Right atrium auricular region (tissue), 2 donors: ENCODE measurements at regions not wholly inside any gene's neighbourhood (a gene's known extent, or its start where the extent isn't known, plus 50 kb on each side); places are given as distances from the start of the nearest gene placed in this dataset.

Experiments
- DNase-seq: peaks from one replicate; pipeline ENCODE4 v3.0.0-alpha.2; 2019; ENCODE audit warnings: low spot score
- H3K27ac ChIP-seq, 2 donors: fragments of 200-600 bp; sonication (generic); 1 replicate in 1 of 2; 2 replicates in 1 of 2; pipeline ENCODE4 v1.5.1; 2016 to 2019
- H3K27me3 ChIP-seq, 2 donors: fragments of 200-600 bp; sonication (generic); one replicate each; pipeline versions ENCODE4 v1.5.1 to v1.6.0; 2017 to 2019
- H3K36me3 ChIP-seq: fragments of 200-600 bp; sonication (generic); one replicate; pipeline ENCODE4 v1.5.1; 2016
- H3K4me1 ChIP-seq, 2 donors: fragments of 200-600 bp; sonication (generic); one replicate each; pipeline versions ENCODE4 v1.5.1 to v1.6.0; 2017 to 2019
- H3K4me3 ChIP-seq, 2 donors: fragments of 200-600 bp; sonication (generic); 1 replicate in 1 of 2; 2 replicates in 1 of 2; pipeline ENCODE4 v1.5.1; 2017 to 2019; ENCODE audit warnings: mild to moderate bottlenecking in 1 of 2, moderate library complexity in 1 of 2
- H3K9me3 ChIP-seq, 2 donors: fragments of 200-600 bp; sonication (generic); one replicate each; pipeline ENCODE4 v1.5.1; 2019
- CTCF ChIP-seq, 2 donors: fragments of 200-600 bp; sonication (generic); IDR thresholded peaks; one replicate each; pipeline ENCODE4 v1.5.1; 2019; ENCODE audit warnings: antibody characterized with exemption in 2 of 2

- H3K36me3 ChIP-seq = no peaks in the 10 kb centered on the region
- no peaks in the 10 kb centered on the region for H3K27me3 ChIP-seq
- H3K27ac ChIP-seq = no peak overlapping the region
- no peak for TF ChIP-seq CTCF (IDR thresholded peaks at IDR 0.05)
- H3K9me3 ChIP-seq = no peaks in the 10 kb centered on the region
- DNase-seq = no peak
- no peaks in the 10 kb centered on the region for H3K4me1 ChIP-seq
- no peak overlapping the region for H3K4me3 ChIP-seq
Observed at GRCh38 chr4:11301075-11301660, 127.5 kb downstream of the HS3ST1 start.

- Histone ChIP-seq H3K9me3 (no peaks in the 10 kb centered on the region), H3K36me3 (no peaks in the 10 kb centered on the region), H3K27me3 (no peaks in the 10 kb centered on the region), H3K4me1 (no peaks in the 10 kb centered on the region), H3K27ac (no peak overlapping the region), H3K4me3 (no peak overlapping the region)
- TF ChIP-seq CTCF (IDR thresholded peaks at IDR 0.05) = no peak
- no peak for DNase-seq
Observed at GRCh38 chr4:11299836-11300235, 128.9 kb downstream of the HS3ST1 start.

- H3K4me1 ChIP-seq = no peaks in the 10 kb centered on the region
- TF ChIP-seq CTCF (IDR thresholded peaks at IDR 0.05) = no peak
- no peaks in the 10 kb centered on the region for H3K36me3 ChIP-seq
- H3K27ac ChIP-seq = no peak overlapping the region
- no peak overlapping the region for H3K4me3 ChIP-seq
- H3K9me3 ChIP-seq = no peaks in the 10 kb centered on the region
- no peak for DNase-seq
- H3K27me3 ChIP-seq = no peaks in the 10 kb centered on the region
Observed at GRCh38 chr4:11299016-11299415, 129.7 kb downstream of the HS3ST1 start.

- Histone ChIP-seq H3K4me1 (no peaks in the 10 kb centered on the region), H3K27me3 (no peaks in the 10 kb centered on the region), H3K36me3 (no peaks in the 10 kb centered on the region), H3K4me3 (no peak overlapping the region), H3K27ac (no peak overlapping the region), H3K9me3 (no peaks in the 10 kb centered on the region)
- DNase-seq = no peak
- no peak for TF ChIP-seq CTCF (IDR thresholded peaks at IDR 0.05)
Observed at GRCh38 chr4:11298451-11298850, 130.2 kb downstream of the HS3ST1 start.

GRCh38 chr4:11297627-11298026 lies 131.1 kb downstream of the HS3ST1 start:
- Histone ChIP-seq H3K27me3 (no peaks in the 10 kb centered on the region), H3K9me3 (no peaks in the 10 kb centered on the region), H3K36me3 (no peaks in the 10 kb centered on the region), H3K4me3 (no peak overlapping the region), H3K27ac (no peak overlapping the region), H3K4me1 (no peaks in the 10 kb centered on the region)
- no peak for DNase-seq
- TF ChIP-seq CTCF (IDR thresholded peaks at IDR 0.05) = no peak

GRCh38 chr4:11297201-11297600 lies 131.5 kb downstream of the HS3ST1 start:
- Histone ChIP-seq H3K4me1 (no peaks in the 10 kb centered on the region), H3K9me3 (no peaks in the 10 kb centered on the region), H3K36me3 (no peaks in the 10 kb centered on the region), H3K4me3 (no peak overlapping the region), H3K27me3 (no peaks in the 10 kb centered on the region), H3K27ac (no peak overlapping the region)
- no peak for TF ChIP-seq CTCF (IDR thresholded peaks at IDR 0.05)
- no peak for DNase-seq
